ENCODE measurements at regions not wholly inside any gene's neighbourhood (a gene's known extent, or its start where the extent isn't known, plus 50 kb on each side); places are given as distances from the start of the nearest gene placed in this dataset.

GRCh38 chr1:163443863-163444262 is 122.1 kb downstream of the NUF2 start:
- DNase-seq, result no peak
- CTCF ChIA-PET (ENCODE audit: partially characterized antibody), result no interaction called here
- POLR2A ChIA-PET (ENCODE audit: partially characterized antibody), result no interaction called here
- no peaks in the 10 kb centered on the region for H3K4me1 Mint-ChIP-seq
- no peak overlapping the region for H3K27ac Mint-ChIP-seq
- no peak overlapping the region for H3K27ac ChIP-seq (ENCODE audit: low read depth, low read length)
- H3K9me3 ChIP-seq (ENCODE audit: control insufficient read depth in 1 of 2, low read length in 2 of 2), result no peaks in the 10 kb centered on the region
- H3K27me3 ChIP-seq (ENCODE audit: insufficient read depth, low read length), result no peaks in the 10 kb centered on the region
- peaks cover 0 to 3% (median 0%) of the 10 kb centered on the region in 8 donors for H3K9me3 Mint-ChIP-seq
- no peaks in the 10 kb centered on the region for H3K36me3 Mint-ChIP-seq
- no peaks in the 10 kb centered on the region for H3K4me1 ChIP-seq (ENCODE audit: insufficient read depth, low read length)
- peaks cover 5 to 8% of the 10 kb centered on the region in 2 donors for H3K27me3 Mint-ChIP-seq
- no peak overlapping the region for H3K4me3 ChIP-seq (ENCODE audit: low read length in 2 of 2)
- H3K36me3 ChIP-seq (ENCODE audit: insufficient read depth, low read length), result no peaks in the 10 kb centered on the region
- intact Hi-C loops (cut with micrococcal nuclease), result no loop called here
- no peak overlapping the region for H3K4me3 Mint-ChIP-seq

- intact Hi-C loops (cut with micrococcal nuclease), result no loop called here
- no peaks in the 10 kb centered on the region for H3K36me3 Mint-ChIP-seq
- H3K27me3 Mint-ChIP-seq, result peaks cover 5% of the 10 kb centered on the region in 2 donors
- POLR2A ChIA-PET (ENCODE audit: partially characterized antibody), result no interaction called here
- H3K4me1 ChIP-seq (ENCODE audit: insufficient read depth, low read length), result no peaks in the 10 kb centered on the region
- H3K27ac ChIP-seq (ENCODE audit: low read depth, low read length), result no peak overlapping the region
- CTCF ChIA-PET (ENCODE audit: partially characterized antibody), result interaction anchor here (0.7 kb wide), 1 partner anchor 9 kb away, joined by 3 read pairs; no protein-coding TSS in a partner anchor
- DNase-seq, result no peak
- H3K27ac Mint-ChIP-seq, result no peak overlapping the region
- H3K4me3 Mint-ChIP-seq, result no peak overlapping the region
- no peak overlapping the region for H3K4me3 ChIP-seq (ENCODE audit: low read length in 2 of 2)
- H3K27me3 ChIP-seq (ENCODE audit: insufficient read depth, low read length), result no peaks in the 10 kb centered on the region
- no peaks in the 10 kb centered on the region for H3K9me3 ChIP-seq (ENCODE audit: control insufficient read depth in 1 of 2, low read length in 2 of 2)
- H3K4me1 Mint-ChIP-seq, result no peaks in the 10 kb centered on the region
- no peaks in the 10 kb centered on the region for H3K36me3 ChIP-seq (ENCODE audit: insufficient read depth, low read length)
- peaks cover 0 to 3% (median 0%) of the 10 kb centered on the region in 8 donors for H3K9me3 Mint-ChIP-seq
These were observed 122.9 kb downstream of the NUF2 start for GRCh38 chr1:163444665-163445064.

- Mint-ChIP-seq H3K36me3 (no peaks in the 10 kb centered on the region), H3K27me3 (no peaks in the 10 kb centered on the region), H3K27ac (no peak overlapping the region), H3K4me1 (no peaks in the 10 kb centered on the region), H3K4me3 (no peak overlapping the region), H3K9me3 (peaks cover 0 to 5% (median under 1%) of the 10 kb centered on the region in 8 donors)
- H3K27me3 ChIP-seq (ENCODE audit: insufficient read depth, low read length), result no peaks in the 10 kb centered on the region
- intact Hi-C loops (cut with micrococcal nuclease), result no loop called here
- no peaks in the 10 kb centered on the region for H3K4me1 ChIP-seq (ENCODE audit: insufficient read depth, low read length)
- POLR2A ChIA-PET (ENCODE audit: partially characterized antibody), result no interaction called here
- H3K4me3 ChIP-seq (ENCODE audit: low read length in 2 of 2), result no peak overlapping the region
- no peaks in the 10 kb centered on the region for H3K36me3 ChIP-seq (ENCODE audit: insufficient read depth, low read length)
- CTCF ChIA-PET (ENCODE audit: partially characterized antibody), result no interaction called here
- no peaks in the 10 kb centered on the region for H3K9me3 ChIP-seq (ENCODE audit: control insufficient read depth in 1 of 2, low read length in 2 of 2)
- no peak for DNase-seq
- no peak overlapping the region for H3K27ac ChIP-seq (ENCODE audit: low read depth, low read length)
These were observed 129.2 kb downstream of the NUF2 start for GRCh38 chr1:163450986-163451385.

GRCh38 chr1:163459539-163459938 is 137.8 kb downstream of the NUF2 start:
- Histone ChIP-seq H3K4me1 (ENCODE audit: insufficient read depth, low read length) (no peaks in the 10 kb centered on the region), H3K27me3 (ENCODE audit: insufficient read depth, low read length) (no peaks in the 10 kb centered on the region), H3K4me3 (ENCODE audit: low read length in 2 of 2) (no peak overlapping the region), H3K27ac (ENCODE audit: low read depth, low read length) (no peak overlapping the region), H3K36me3 (ENCODE audit: insufficient read depth, low read length) (no peaks in the 10 kb centered on the region), H3K9me3 (ENCODE audit: control insufficient read depth in 1 of 2, low read length in 2 of 2) (no peaks in the 10 kb centered on the region)
- intact Hi-C loops (cut with micrococcal nuclease), result no loop called here
- Mint-ChIP-seq H3K9me3 (peaks cover 0 to 4% (median 0%) of the 10 kb centered on the region in 8 donors), H3K4me3 (no peak overlapping the region), H3K27me3 (peaks cover 0 to 4% of the 10 kb centered on the region in 2 donors), H3K36me3 (no peaks in the 10 kb centered on the region), H3K4me1 (no peaks in the 10 kb centered on the region), H3K27ac (no peak overlapping the region)
- ChIA-PET POLR2A (ENCODE audit: partially characterized antibody) (no interaction called here), CTCF (ENCODE audit: partially characterized antibody) (interaction anchor here (0.7 kb wide), 1 partner anchor 360 kb away, joined by 3 read pairs; no protein-coding TSS in a partner anchor)
- DNase-seq, result no peak

- intact Hi-C loops (cut with micrococcal nuclease), result no loop called here
- H3K4me1 Mint-ChIP-seq, result no peaks in the 10 kb centered on the region
- CTCF ChIA-PET (ENCODE audit: partially characterized antibody), result no interaction called here
- Histone ChIP-seq H3K27me3 (ENCODE audit: insufficient read depth, low read length) (no peaks in the 10 kb centered on the region), H3K4me3 (ENCODE audit: low read length in 2 of 2) (no peak overlapping the region), H3K27ac (ENCODE audit: low read depth, low read length) (no peak overlapping the region), H3K36me3 (ENCODE audit: insufficient read depth, low read length) (no peaks in the 10 kb centered on the region), H3K4me1 (ENCODE audit: insufficient read depth, low read length) (no peaks in the 10 kb centered on the region), H3K9me3 (ENCODE audit: control insufficient read depth in 1 of 2, low read length in 2 of 2) (no peaks in the 10 kb centered on the region)
- H3K27me3 Mint-ChIP-seq, result peaks cover 0 to 2% of the 10 kb centered on the region in 2 donors
- no peak overlapping the region for H3K27ac Mint-ChIP-seq
- POLR2A ChIA-PET (ENCODE audit: partially characterized antibody), result no interaction called here
- no peak for DNase-seq
- no peaks in the 10 kb centered on the region for H3K36me3 Mint-ChIP-seq
- H3K4me3 Mint-ChIP-seq, result no peak overlapping the region
- peaks cover 0 to 5% (median 0%) of the 10 kb centered on the region in 8 donors for H3K9me3 Mint-ChIP-seq
These were observed 145.5 kb downstream of the NUF2 start for GRCh38 chr1:163467289-163467688.

GRCh38 chr1:163471779-163472650 is 150.3 kb downstream of the NUF2 start:
- Mint-ChIP-seq H3K9me3 (peaks cover 0 to 7% (median 0%) of the 10 kb centered on the region in 8 donors), H3K27ac (no peak overlapping the region), H3K4me1 (no peaks in the 10 kb centered on the region), H3K4me3 (no peak overlapping the region), H3K27me3 (no peaks in the 10 kb centered on the region), H3K36me3 (no peaks in the 10 kb centered on the region)
- no peak for DNase-seq
- Histone ChIP-seq H3K4me3 (ENCODE audit: low read length in 2 of 2) (no peak overlapping the region), H3K9me3 (ENCODE audit: control insufficient read depth in 1 of 2, low read length in 2 of 2) (no peaks in the 10 kb centered on the region), H3K36me3 (ENCODE audit: insufficient read depth, low read length) (no peaks in the 10 kb centered on the region), H3K27me3 (ENCODE audit: insufficient read depth, low read length) (no peaks in the 10 kb centered on the region), H3K27ac (ENCODE audit: low read depth, low read length) (no peak overlapping the region), H3K4me1 (ENCODE audit: insufficient read depth, low read length) (no peaks in the 10 kb centered on the region)
- ChIA-PET POLR2A (ENCODE audit: partially characterized antibody) (no interaction called here), CTCF (ENCODE audit: partially characterized antibody) (no interaction called here)
- intact Hi-C loops (cut with micrococcal nuclease), result no loop called here

GRCh38 chr1:163472651-163473248 is 151.0 kb downstream of the NUF2 start:
- no peak overlapping the region for H3K4me3 Mint-ChIP-seq
- POLR2A ChIA-PET (ENCODE audit: partially characterized antibody), result no interaction called here
- intact Hi-C loops (cut with micrococcal nuclease), result no loop called here
- H3K36me3 Mint-ChIP-seq, result no peaks in the 10 kb centered on the region
- no peaks in the 10 kb centered on the region for H3K4me1 Mint-ChIP-seq
- Histone ChIP-seq H3K4me1 (ENCODE audit: insufficient read depth, low read length) (no peaks in the 10 kb centered on the region), H3K27me3 (ENCODE audit: insufficient read depth, low read length) (no peaks in the 10 kb centered on the region), H3K9me3 (ENCODE audit: control insufficient read depth in 1 of 2, low read length in 2 of 2) (no peaks in the 10 kb centered on the region), H3K27ac (ENCODE audit: low read depth, low read length) (no peak overlapping the region), H3K4me3 (ENCODE audit: low read length in 2 of 2) (no peak overlapping the region), H3K36me3 (ENCODE audit: insufficient read depth, low read length) (no peaks in the 10 kb centered on the region)
- H3K9me3 Mint-ChIP-seq, result peaks cover 0 to 7% (median under 1%) of the 10 kb centered on the region in 8 donors
- CTCF ChIA-PET (ENCODE audit: partially characterized antibody), result no interaction called here
- no peak for DNase-seq
- no peak overlapping the region for H3K27ac Mint-ChIP-seq
- no peaks in the 10 kb centered on the region for H3K27me3 Mint-ChIP-seq
